ENCODE measurements at regions not wholly inside any gene's neighbourhood (a gene's known extent, or its start where the extent isn't known, plus 50 kb on each side); places are given as distances from the start of the nearest gene placed in this dataset.

- Mint-ChIP-seq H3K4me3 (no peak overlapping the region), H3K27ac (no peak overlapping the region), H3K4me1 (peaks cover 12% of the 10 kb centered on the region), H3K9me3 (no peaks in the 10 kb centered on the region), H3K36me3 (no peaks in the 10 kb centered on the region), H3K27me3 (ENCODE audit: low read depth) (peaks cover 21% of the 10 kb centered on the region)
- no peak for TF ChIP-seq CTCF (IDR thresholded peaks at IDR 0.05; ENCODE audit: unreplicated experiment)
- no peak for DNase-seq (ENCODE audit: low spot score in 2 of 2, unreplicated experiment in 2 of 2)
These were observed 156.4 kb downstream of the OAT start for GRCh38 chr10:124262234-124262865.

GRCh38 chr10:124259139-124259825 lies 159.4 kb downstream of the OAT start:
- TF ChIP-seq CTCF (IDR thresholded peaks at IDR 0.05; ENCODE audit: unreplicated experiment): no peak
- Mint-ChIP-seq H3K4me3 (no peak overlapping the region), H3K27ac (no peak overlapping the region), H3K9me3 (peaks cover 9% of the 10 kb centered on the region), H3K27me3 (ENCODE audit: low read depth) (peaks cover 9% of the 10 kb centered on the region), H3K36me3 (no peaks in the 10 kb centered on the region), H3K4me1 (peaks cover 22% of the 10 kb centered on the region)
- no peak for DNase-seq (ENCODE audit: low spot score in 2 of 2, unreplicated experiment in 2 of 2)

- Mint-ChIP-seq H3K4me3 (no peak overlapping the region), H3K27ac (peak overlapping the region; percentile 81), H3K9me3 (peaks cover 9% of the 10 kb centered on the region), H3K36me3 (no peaks in the 10 kb centered on the region), H3K27me3 (ENCODE audit: low read depth) (peaks cover 6% of the 10 kb centered on the region), H3K4me1 (peaks cover 23% of the 10 kb centered on the region)
- TF ChIP-seq CTCF (IDR thresholded peaks at IDR 0.05; ENCODE audit: unreplicated experiment): no peak
- DNase-seq (ENCODE audit: low spot score in 2 of 2, unreplicated experiment in 2 of 2): no peak
These were observed 160.9 kb downstream of the OAT start for GRCh38 chr10:124257781-124258180.

- no peak overlapping the region for H3K4me3 Mint-ChIP-seq
- peaks cover 9% of the 10 kb centered on the region for H3K9me3 Mint-ChIP-seq
- H3K27ac Mint-ChIP-seq: no peak overlapping the region
- DNase-seq (ENCODE audit: low spot score in 2 of 2, unreplicated experiment in 2 of 2): no peak
- H3K36me3 Mint-ChIP-seq: no peaks in the 10 kb centered on the region
- TF ChIP-seq CTCF (IDR thresholded peaks at IDR 0.05; ENCODE audit: unreplicated experiment): no peak
- peaks cover 23% of the 10 kb centered on the region for H3K4me1 Mint-ChIP-seq
- H3K27me3 Mint-ChIP-seq (ENCODE audit: low read depth): no peaks in the 10 kb centered on the region
These were observed 162.6 kb downstream of the OAT start for GRCh38 chr10:124256151-124256550.

GRCh38 chr10:124255556-124255955 lies 162.2 kb upstream of the CHST15 start:
- Mint-ChIP-seq H3K27me3 (ENCODE audit: low read depth) (no peaks in the 10 kb centered on the region), H3K36me3 (no peaks in the 10 kb centered on the region), H3K4me3 (no peak overlapping the region), H3K27ac (no peak overlapping the region), H3K4me1 (peaks cover 23% of the 10 kb centered on the region), H3K9me3 (peaks cover 9% of the 10 kb centered on the region)
- DNase-seq (ENCODE audit: low spot score in 2 of 2, unreplicated experiment in 2 of 2): no peak
- no peak for TF ChIP-seq CTCF (IDR thresholded peaks at IDR 0.05; ENCODE audit: unreplicated experiment)

Measured in mesothelial cell of epicardium (in vitro differentiated cells).